Keratinocyte (primary cell): ENCODE measurements at regions not wholly inside any gene's neighbourhood (a gene's known extent, or its start where the extent isn't known, plus 50 kb on each side); places are given as distances from the start of the nearest gene placed in this dataset.
"Not testable (repeated sequence)": the region's sequence is repeated elsewhere in the genome, so short reads cannot be mapped to it uniquely, and the experiment has no call there.

Experiments
- DNase-seq: peaks from one replicate; pipeline ENCODE4 v3.0.0-alpha.2; 2011; ENCODE audit warnings: low read depth, missing footprints, low spot score
- FAIRE-seq: peaks from 2 replicates; lab custom pipeline; 2011; peaks lifted over from hg19 to GRCh38; lab: Jason Lieb, UNC
- H2AFZ ChIP-seq: 2 replicates; pipeline ENCODE4 v1.6.0; 2012; ENCODE audit warnings: low read length, control low read depth, inconsistent platforms; ENCODE audit not compliant: control insufficient read depth
- H3K27ac ChIP-seq: 2 replicates; pipeline ENCODE4 v1.5.1; 2011; ENCODE audit warnings: low read length; ENCODE audit not compliant: control insufficient read depth, insufficient read depth
- H3K27me3 ChIP-seq: 3 replicates; pipeline ENCODE4 v1.6.0; 2011; ENCODE audit warnings: low read length; ENCODE audit not compliant: control insufficient read depth, insufficient read depth; ENCODE audit errors: extremely low read depth
- H3K36me3 ChIP-seq, 2 experiments: 2 replicates in 1 of 2; 3 replicates in 1 of 2; pipeline ENCODE4 v1.5.1; 2011; ENCODE audit warnings: low read length in 2 of 2, mild to moderate bottlenecking in 1 of 2; ENCODE audit not compliant: control insufficient read depth in 2 of 2, insufficient read depth in 2 of 2; ENCODE audit errors: extremely low read depth in 1 of 2
- H3K4me1 ChIP-seq: 3 replicates; pipeline ENCODE4 v1.5.1; 2011; ENCODE audit warnings: low read length; ENCODE audit not compliant: control insufficient read depth, insufficient read depth; ENCODE audit errors: extremely low read depth
- H3K4me2 ChIP-seq: 3 replicates; pipeline ENCODE4 v1.6.0; 2011; ENCODE audit warnings: low read depth, low read length; ENCODE audit not compliant: control insufficient read depth, insufficient read depth; ENCODE audit errors: extremely low read depth
- H3K4me3 ChIP-seq, 3 experiments: fragments of 200-600 bp in 1 of 3; sonication (generic) in 1 of 3; 2 replicates in 2 of 3; 3 replicates in 1 of 3; pipeline ENCODE4 v1.5.1; 2011 to 2016; ENCODE audit warnings: low read length in 3 of 3, mild to moderate bottlenecking in 3 of 3, control low read depth in 2 of 3, inconsistent platforms in 1 of 3, low read depth in 1 of 3, mixed read lengths in 1 of 3, mixed run types in 1 of 3, moderate library complexity in 1 of 3; ENCODE audit not compliant: control insufficient read depth in 2 of 3, insufficient read depth in 2 of 3; ENCODE audit errors: extremely low read depth in 1 of 3
- H3K79me2 ChIP-seq: 2 replicates; pipeline ENCODE4 v1.6.0; 2012; ENCODE audit warnings: low read length; ENCODE audit not compliant: control insufficient read depth, insufficient read depth
- H3K9ac ChIP-seq: 3 replicates; pipeline ENCODE4 v1.6.0; 2011; ENCODE audit warnings: low read length; ENCODE audit not compliant: control insufficient read depth, insufficient read depth; ENCODE audit errors: extremely low read depth
- H3K9me1 ChIP-seq: 3 replicates; pipeline ENCODE4 v1.6.0; 2011; ENCODE audit warnings: low read length; ENCODE audit not compliant: control insufficient read depth, insufficient read depth; ENCODE audit errors: extremely low read depth
- H3K9me3 ChIP-seq: 2 replicates; pipeline ENCODE4 v1.5.1; 2012; ENCODE audit warnings: low read depth, low read length; ENCODE audit not compliant: control insufficient read depth
- H4K20me1 ChIP-seq: 3 replicates; pipeline ENCODE4 v1.6.0; 2011; ENCODE audit warnings: low read length; ENCODE audit not compliant: control insufficient read depth, insufficient read depth; ENCODE audit errors: extremely low read depth
- EZH2 ChIP-seq: IDR thresholded peaks from one replicate; pipeline ENCODE4 v1.6.1; 2012; ENCODE audit warnings: inconsistent platforms, mild to moderate bottlenecking, low read length, moderate library complexity
- dilution Hi-C: fragments of 300-500 bp; cut with MboI; formaldehyde crosslinking; loops from one replicate; pipeline ENCODE4 v1.7.0; 2020; ENCODE audit warnings: low sequenced_read_pairs; ENCODE audit not compliant: extremely low pct_ligation_motif_present
- TF ChIP-seq, protein P1 (sequence below), 3 experiments: IDR thresholded peaks in 1 of 3; conservative IDR thresholded peaks in 1 of 3; optimal IDR thresholded peaks in 1 of 3; 2 replicates in 2 of 3; 3 replicates in 1 of 3; pipeline versions ENCODE3 to v1.5.1; 2011; ENCODE audit warnings: low read length in 3 of 3, mild to moderate bottlenecking in 3 of 3, moderate library complexity in 2 of 3, control low read depth in 1 of 3, inconsistent platforms in 1 of 3; ENCODE audit not compliant: insufficient read depth in 2 of 3; ENCODE audit errors: extremely low read depth in 1 of 3

DNA sequence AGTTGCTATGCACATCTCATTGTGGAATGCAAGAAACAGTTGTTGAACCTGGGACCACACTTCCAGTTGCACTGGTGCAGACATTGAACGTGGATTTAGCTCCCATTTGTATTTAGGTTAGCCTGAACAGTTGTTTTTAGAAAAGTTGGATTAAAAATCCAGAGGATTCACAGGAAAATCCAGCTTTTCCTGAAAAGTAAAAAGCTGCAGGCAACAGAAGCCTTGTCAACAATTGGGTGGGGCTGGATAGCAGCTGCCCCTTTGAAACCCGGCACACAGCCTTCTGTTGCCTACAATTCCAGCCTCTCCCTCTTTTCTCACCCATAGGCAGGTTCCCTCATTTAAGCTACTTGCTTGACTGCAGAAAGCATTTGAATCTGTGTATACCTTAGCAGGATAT lies 165.3 kb upstream of the TBL1XR1 start:
- H2AFZ ChIP-seq = no peak overlapping the region
- dilution Hi-C loops = no loop called here
- no peak overlapping the region for H3K27ac ChIP-seq
- FAIRE-seq (no peak), DNase-seq (no peak)
- no peak overlapping the region for H3K4me3 ChIP-seq
- H3K36me3 ChIP-seq = no peaks in the 10 kb centered on the region
- no peaks in the 10 kb centered on the region for H3K9me3 ChIP-seq
- peaks cover 31% of the 10 kb centered on the region for H3K4me1 ChIP-seq
- H3K4me2 ChIP-seq = no peak overlapping the region
- TF ChIP-seq, protein P1, sequence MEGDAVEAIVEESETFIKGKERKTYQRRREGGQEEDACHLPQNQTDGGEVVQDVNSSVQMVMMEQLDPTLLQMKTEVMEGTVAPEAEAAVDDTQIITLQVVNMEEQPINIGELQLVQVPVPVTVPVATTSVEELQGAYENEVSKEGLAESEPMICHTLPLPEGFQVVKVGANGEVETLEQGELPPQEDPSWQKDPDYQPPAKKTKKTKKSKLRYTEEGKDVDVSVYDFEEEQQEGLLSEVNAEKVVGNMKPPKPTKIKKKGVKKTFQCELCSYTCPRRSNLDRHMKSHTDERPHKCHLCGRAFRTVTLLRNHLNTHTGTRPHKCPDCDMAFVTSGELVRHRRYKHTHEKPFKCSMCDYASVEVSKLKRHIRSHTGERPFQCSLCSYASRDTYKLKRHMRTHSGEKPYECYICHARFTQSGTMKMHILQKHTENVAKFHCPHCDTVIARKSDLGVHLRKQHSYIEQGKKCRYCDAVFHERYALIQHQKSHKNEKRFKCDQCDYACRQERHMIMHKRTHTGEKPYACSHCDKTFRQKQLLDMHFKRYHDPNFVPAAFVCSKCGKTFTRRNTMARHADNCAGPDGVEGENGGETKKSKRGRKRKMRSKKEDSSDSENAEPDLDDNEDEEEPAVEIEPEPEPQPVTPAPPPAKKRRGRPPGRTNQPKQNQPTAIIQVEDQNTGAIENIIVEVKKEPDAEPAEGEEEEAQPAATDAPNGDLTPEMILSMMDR (optimal IDR thresholded peaks at IDR 0.05 in 1 of 3, IDR thresholded peaks at IDR 0.05 in 1 of 3, conservative IDR thresholded peaks at IDR 0.05 in 1 of 3; ENCODE audit: extremely low read depth in 1 of 3, insufficient read depth in 2 of 3, low read length in 3 of 3) = no peak
- no peak for TF ChIP-seq EZH2
- no peaks in the 10 kb centered on the region for H4K20me1 ChIP-seq
- H3K9ac ChIP-seq = no peak overlapping the region
- no peaks in the 10 kb centered on the region for H3K27me3 ChIP-seq
- no peaks in the 10 kb centered on the region for H3K79me2 ChIP-seq
- H3K9me1 ChIP-seq = no peaks in the 10 kb centered on the region

DNA sequence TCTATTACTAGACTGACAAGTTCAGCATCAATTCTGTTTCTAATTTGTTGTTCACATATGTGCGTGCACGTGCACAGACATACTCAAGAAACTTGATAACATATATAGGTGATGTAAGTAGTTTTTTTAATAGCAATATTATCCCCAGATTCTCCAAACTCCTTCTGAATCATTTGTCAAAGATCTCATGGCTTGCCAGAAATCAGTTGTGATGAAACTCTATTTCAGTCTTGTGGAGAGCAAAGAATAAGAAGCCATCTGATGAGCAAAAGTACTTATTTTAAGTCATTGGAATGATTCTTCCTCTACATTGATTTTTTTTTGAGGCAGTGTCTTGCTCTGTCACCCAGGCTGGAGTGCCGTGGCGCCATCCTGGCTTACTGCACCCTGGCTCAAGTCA lies 167.0 kb upstream of the TBL1XR1 start:
- no peaks in the 10 kb centered on the region for H3K27me3 ChIP-seq
- dilution Hi-C loops = no loop called here
- H3K27ac ChIP-seq = no peak overlapping the region
- H3K4me3 ChIP-seq = no peak overlapping the region
- no peak for TF ChIP-seq EZH2
- TF ChIP-seq, protein P1 (optimal IDR thresholded peaks at IDR 0.05 in 1 of 3, IDR thresholded peaks at IDR 0.05 in 1 of 3, conservative IDR thresholded peaks at IDR 0.05 in 1 of 3; ENCODE audit: extremely low read depth in 1 of 3, insufficient read depth in 2 of 3, low read length in 3 of 3) = no peak
- H3K36me3 ChIP-seq = no peaks in the 10 kb centered on the region
- no peaks in the 10 kb centered on the region for H4K20me1 ChIP-seq
- no peaks in the 10 kb centered on the region for H3K9me3 ChIP-seq
- H3K4me2 ChIP-seq = no peak overlapping the region
- H3K79me2 ChIP-seq = no peaks in the 10 kb centered on the region
- FAIRE-seq = no peak
- DNase-seq = no peak
- no peak overlapping the region for H2AFZ ChIP-seq
- no peaks in the 10 kb centered on the region for H3K9me1 ChIP-seq
- H3K9ac ChIP-seq = no peak overlapping the region
- peaks cover 16% of the 10 kb centered on the region for H3K4me1 ChIP-seq

DNA sequence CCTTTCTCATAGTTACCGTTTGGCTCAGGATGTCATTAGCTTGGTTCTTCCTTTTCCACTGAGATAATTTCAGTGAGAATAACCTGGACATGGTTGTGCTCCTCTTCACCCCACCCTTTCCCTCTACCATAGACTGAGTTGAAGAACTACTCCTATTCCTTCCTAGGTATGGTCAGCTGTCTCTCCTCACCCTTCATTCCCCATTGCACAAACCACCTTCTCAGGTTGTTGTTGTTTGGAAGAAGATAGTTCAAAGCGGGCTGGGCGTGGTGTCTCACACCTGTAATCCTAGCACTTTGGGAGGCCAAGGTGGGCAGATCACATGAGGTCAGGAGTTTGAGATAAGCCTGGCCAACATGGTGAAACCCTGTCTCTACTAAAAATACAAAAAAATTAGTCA lies 168.0 kb upstream of the TBL1XR1 start:
- H2AFZ ChIP-seq, H3K4me2 ChIP-seq, H3K79me2 ChIP-seq, H3K27ac ChIP-seq, H3K4me1 ChIP-seq, DNase-seq, FAIRE-seq, H3K4me3 ChIP-seq, H4K20me1 ChIP-seq, H3K36me3 ChIP-seq, H3K9me3 ChIP-seq, H3K9ac ChIP-seq, dilution Hi-C loops, H3K27me3 ChIP-seq, H3K9me1 ChIP-seq: not testable (repeated sequence)
